Panc1 (cell line): ENCODE measurements at regions not wholly inside any gene's neighbourhood (a gene's known extent, or its start where the extent isn't known, plus 50 kb on each side); places are given as distances from the start of the nearest gene placed in this dataset.

Experiments
- ATAC-seq: fragments of 200-7000 bp; cut with Tn5 transposase; 2 replicates; pipeline ENCODE4 v1.9.1; 2020; ENCODE audit warnings: mild to moderate bottlenecking, moderate library complexity
- BruUV-seq: library from RNA; stranded (reverse); fragments of 400-500 nt; replicated peaks from 2 replicates; lab custom pipeline; 2021; lab: Mats Ljungman, UMichigan
- CTCF ChIA-PET: fragments of 300-600 bp; sonication (Branson Sonifier 250); formaldehyde crosslinking; loops from one replicate; lab custom pipeline; 2022; ENCODE audit warnings: antibody characterized with exemption; lab: Charles Lee
- POLR2A ChIA-PET: fragments of 300-600 bp; sonication (Branson Sonifier 250); formaldehyde crosslinking; loops from one replicate; lab custom pipeline; 2022; ENCODE audit warnings: antibody characterized with exemption; lab: Charles Lee
- DNase-seq: peaks from one replicate; pipeline ENCODE4 v3.0.0-alpha.2; 2010; ENCODE audit warnings: low read depth, low spot score
- H3K27ac ChIP-seq: 2 replicates; pipeline ENCODE4 v1.5.1; 2011; ENCODE audit warnings: mild to moderate bottlenecking, low read length, inconsistent platforms
- H3K27me3 ChIP-seq: fragments of 200-500 bp; sonication (Bioruptor generic); 2 replicates; pipeline ENCODE4 v1.6.0; 2014; ENCODE audit warnings: low read length, inconsistent platforms; ENCODE audit not compliant: control insufficient read depth, insufficient read depth
- H3K36me3 ChIP-seq: fragments of 200-500 bp; sonication (Bioruptor generic); 2 replicates; pipeline ENCODE4 v1.5.1; 2014; ENCODE audit warnings: inconsistent platforms, mild to moderate bottlenecking, low read length, moderate library complexity; ENCODE audit not compliant: control insufficient read depth, insufficient read depth
- H3K4me1 ChIP-seq: 2 replicates; pipeline ENCODE4 v1.5.1; 2011; ENCODE audit warnings: inconsistent platforms, mild to moderate bottlenecking, low read length, moderate library complexity; ENCODE audit not compliant: control insufficient read depth, insufficient read depth
- H3K4me3 ChIP-seq, 2 experiments: 2 replicates each; pipeline ENCODE4 v1.5.1; 2011 to 2012; ENCODE audit warnings: low read depth in 2 of 2, low read length in 2 of 2, mild to moderate bottlenecking in 2 of 2, inconsistent platforms in 1 of 2, moderate library complexity in 1 of 2
- H3K9me3 ChIP-seq: fragments of 200-500 bp; sonication (Bioruptor generic); 2 replicates; pipeline ENCODE4 v1.5.1; 2014; ENCODE audit warnings: low read depth, mild to moderate bottlenecking, inconsistent platforms, low read length, moderate library complexity; ENCODE audit not compliant: control insufficient read depth, insufficient read depth
- POLR2AphosphoS5 ChIP-seq: IDR thresholded peaks from 2 replicates; pipeline ENCODE4 v1.6.1; 2012; ENCODE audit warnings: mild to moderate bottlenecking, low read depth, low read length, moderate library complexity
- SIN3A ChIP-seq: IDR thresholded peaks from 2 replicates; pipeline ENCODE4 v1.6.1; 2012; ENCODE audit warnings: low read depth, mild to moderate bottlenecking, low read length, moderate library complexity, borderline replicate concordance; ENCODE audit not compliant: insufficient read depth
- TCF7L2 ChIP-seq: IDR thresholded peaks from 2 replicates; pipeline ENCODE4 v1.6.1; 2011; ENCODE audit warnings: mild to moderate bottlenecking, low read depth, low read length, inconsistent platforms
- in situ Hi-C: cut with HindIII; loops from 2 replicates; pipeline ENCODE4 v1.10.0; 2016; ENCODE audit warnings: low sequenced_read_pairs, low pct_unique_long_range_greater_than_20kb
- intact Hi-C: fragments of 100-400 bp; cut with micrococcal nuclease; formaldehyde crosslinking; loops from one replicate; pipeline ENCODE4 v1.10.0; 2022; ENCODE audit not compliant: unreplicated experiment
- TF ChIP-seq, protein P1 (sequence below), 2 experiments: IDR thresholded peaks; 2 replicates each; pipeline ENCODE4 v1.6.1; 2011 to 2012; ENCODE audit warnings: low read depth in 2 of 2, control low read depth in 1 of 2, low read length in 1 of 2, mild to moderate bottlenecking in 1 of 2, moderate library complexity in 1 of 2; ENCODE audit not compliant: insufficient read depth in 1 of 2
- TF ChIP-seq, protein P2 (sequence below): fragments of 450-650 bp; IDR thresholded peaks from 2 replicates; pipeline ENCODE4 v1.5.1; 2017; ENCODE audit warnings: mild to moderate bottlenecking

DNA sequence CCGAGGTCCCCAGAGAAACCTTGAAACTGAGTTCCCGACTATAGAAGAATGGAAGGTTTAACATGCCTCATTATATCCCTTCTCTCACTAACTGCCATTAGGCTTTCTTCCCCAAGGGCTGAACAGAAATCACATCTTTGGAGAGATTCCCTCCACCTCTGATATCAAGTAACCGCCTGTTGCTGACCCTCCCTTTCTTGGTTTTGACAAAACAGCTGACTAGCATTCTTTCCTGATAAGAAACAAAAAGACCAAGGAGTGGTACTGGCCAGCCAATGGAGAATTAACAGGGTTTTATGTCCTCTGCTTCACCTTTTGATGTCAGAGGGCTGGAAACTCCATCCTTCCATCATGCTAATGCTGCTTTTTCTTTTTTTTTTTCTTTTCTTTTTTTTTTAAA is 176.6 kb upstream of the ADGRB3 start:
- H3K36me3 ChIP-seq = no peaks in the 10 kb centered on the region
- DNase-seq = no peak
- H3K27ac ChIP-seq = no peak overlapping the region
- no peaks in the 10 kb centered on the region for H3K4me1 ChIP-seq
- no TSS peak for BruUV-seq
- peaks cover 10% of the 10 kb centered on the region for H3K9me3 ChIP-seq
- ChIA-PET CTCF (no interaction called here), POLR2A (no interaction called here)
- in situ Hi-C loops = no loop called here
- no peak for TF ChIP-seq POLR2AphosphoS5
- TF ChIP-seq, protein P1, sequence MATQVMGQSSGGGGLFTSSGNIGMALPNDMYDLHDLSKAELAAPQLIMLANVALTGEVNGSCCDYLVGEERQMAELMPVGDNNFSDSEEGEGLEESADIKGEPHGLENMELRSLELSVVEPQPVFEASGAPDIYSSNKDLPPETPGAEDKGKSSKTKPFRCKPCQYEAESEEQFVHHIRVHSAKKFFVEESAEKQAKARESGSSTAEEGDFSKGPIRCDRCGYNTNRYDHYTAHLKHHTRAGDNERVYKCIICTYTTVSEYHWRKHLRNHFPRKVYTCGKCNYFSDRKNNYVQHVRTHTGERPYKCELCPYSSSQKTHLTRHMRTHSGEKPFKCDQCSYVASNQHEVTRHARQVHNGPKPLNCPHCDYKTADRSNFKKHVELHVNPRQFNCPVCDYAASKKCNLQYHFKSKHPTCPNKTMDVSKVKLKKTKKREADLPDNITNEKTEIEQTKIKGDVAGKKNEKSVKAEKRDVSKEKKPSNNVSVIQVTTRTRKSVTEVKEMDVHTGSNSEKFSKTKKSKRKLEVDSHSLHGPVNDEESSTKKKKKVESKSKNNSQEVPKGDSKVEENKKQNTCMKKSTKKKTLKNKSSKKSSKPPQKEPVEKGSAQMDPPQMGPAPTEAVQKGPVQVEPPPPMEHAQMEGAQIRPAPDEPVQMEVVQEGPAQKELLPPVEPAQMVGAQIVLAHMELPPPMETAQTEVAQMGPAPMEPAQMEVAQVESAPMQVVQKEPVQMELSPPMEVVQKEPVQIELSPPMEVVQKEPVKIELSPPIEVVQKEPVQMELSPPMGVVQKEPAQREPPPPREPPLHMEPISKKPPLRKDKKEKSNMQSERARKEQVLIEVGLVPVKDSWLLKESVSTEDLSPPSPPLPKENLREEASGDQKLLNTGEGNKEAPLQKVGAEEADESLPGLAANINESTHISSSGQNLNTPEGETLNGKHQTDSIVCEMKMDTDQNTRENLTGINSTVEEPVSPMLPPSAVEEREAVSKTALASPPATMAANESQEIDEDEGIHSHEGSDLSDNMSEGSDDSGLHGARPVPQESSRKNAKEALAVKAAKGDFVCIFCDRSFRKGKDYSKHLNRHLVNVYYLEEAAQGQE (IDR thresholded peaks at IDR 0.05; ENCODE audit: insufficient read depth in 1 of 2, low read depth in 2 of 2, low read length in 1 of 2) = no peak
- no peak for TF ChIP-seq SIN3A
- TF ChIP-seq, protein P2, sequence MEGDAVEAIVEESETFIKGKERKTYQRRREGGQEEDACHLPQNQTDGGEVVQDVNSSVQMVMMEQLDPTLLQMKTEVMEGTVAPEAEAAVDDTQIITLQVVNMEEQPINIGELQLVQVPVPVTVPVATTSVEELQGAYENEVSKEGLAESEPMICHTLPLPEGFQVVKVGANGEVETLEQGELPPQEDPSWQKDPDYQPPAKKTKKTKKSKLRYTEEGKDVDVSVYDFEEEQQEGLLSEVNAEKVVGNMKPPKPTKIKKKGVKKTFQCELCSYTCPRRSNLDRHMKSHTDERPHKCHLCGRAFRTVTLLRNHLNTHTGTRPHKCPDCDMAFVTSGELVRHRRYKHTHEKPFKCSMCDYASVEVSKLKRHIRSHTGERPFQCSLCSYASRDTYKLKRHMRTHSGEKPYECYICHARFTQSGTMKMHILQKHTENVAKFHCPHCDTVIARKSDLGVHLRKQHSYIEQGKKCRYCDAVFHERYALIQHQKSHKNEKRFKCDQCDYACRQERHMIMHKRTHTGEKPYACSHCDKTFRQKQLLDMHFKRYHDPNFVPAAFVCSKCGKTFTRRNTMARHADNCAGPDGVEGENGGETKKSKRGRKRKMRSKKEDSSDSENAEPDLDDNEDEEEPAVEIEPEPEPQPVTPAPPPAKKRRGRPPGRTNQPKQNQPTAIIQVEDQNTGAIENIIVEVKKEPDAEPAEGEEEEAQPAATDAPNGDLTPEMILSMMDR = no peak
- TF ChIP-seq TCF7L2 = no peak
- intact Hi-C loops = no loop called here
- H3K27me3 ChIP-seq = no peaks in the 10 kb centered on the region
- no peak overlapping the region for H3K4me3 ChIP-seq
- ATAC-seq = no peak

DNA sequence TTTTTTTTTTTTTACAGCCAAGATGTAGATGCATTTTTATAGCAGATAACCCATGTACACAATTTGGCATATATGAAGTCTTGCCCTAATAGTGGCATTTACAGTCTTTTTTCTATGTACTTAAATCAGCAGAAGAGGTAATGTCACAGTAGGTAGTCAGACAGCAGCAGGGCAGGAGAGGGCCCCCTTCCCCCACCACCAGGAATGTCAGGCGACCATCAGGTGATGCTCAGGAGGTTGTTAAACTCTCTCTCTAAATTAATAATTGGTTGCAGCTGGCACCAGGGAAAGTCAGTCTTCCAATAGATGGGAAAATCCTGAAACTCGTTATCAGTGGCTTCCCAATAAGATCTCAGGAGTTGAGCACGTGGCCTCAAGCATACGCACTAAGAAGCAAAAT is 188.0 kb upstream of the ADGRB3 start:
- no peaks in the 10 kb centered on the region for H3K36me3 ChIP-seq
- H3K27me3 ChIP-seq = no peaks in the 10 kb centered on the region
- ChIA-PET POLR2A (no interaction called here), CTCF (no interaction called here)
- intact Hi-C loops = no loop called here
- ATAC-seq (no peak), DNase-seq (no peak)
- no peaks in the 10 kb centered on the region for H3K9me3 ChIP-seq
- H3K4me3 ChIP-seq = no peak overlapping the region
- H3K27ac ChIP-seq = no peak overlapping the region
- in situ Hi-C loops = no loop called here
- no TSS peak for BruUV-seq
- H3K4me1 ChIP-seq = no peaks in the 10 kb centered on the region
- TF ChIP-seq, protein P2 = no peak
- TF ChIP-seq TCF7L2 = no peak
- no peak for TF ChIP-seq POLR2AphosphoS5
- TF ChIP-seq, protein P1 (IDR thresholded peaks at IDR 0.05; ENCODE audit: insufficient read depth in 1 of 2, low read depth in 2 of 2, low read length in 1 of 2) = no peak
